ENCODE measurements at regions not wholly inside any gene's neighbourhood (a gene's known extent, or its start where the extent isn't known, plus 50 kb on each side); places are given as distances from the start of the nearest gene placed in this dataset.
"Not testable (repeated sequence)": the region's sequence is repeated elsewhere in the genome, so short reads cannot be mapped to it uniquely, and the experiment has no call there.

- Histone ChIP-seq H3K36me3 (ENCODE audit: control insufficient read depth, insufficient read depth, low read length) (no peaks in the 10 kb centered on the region), H3K4me2 (ENCODE audit: low read depth, low read length) (no peak overlapping the region), H3K4ac (ENCODE audit: low read depth, low read length) (no peak overlapping the region), H3K18ac (ENCODE audit: low read depth, low read length) (no peak overlapping the region), H3K27me3 (ENCODE audit: control insufficient read depth, insufficient read depth, low read length) (no peaks in the 10 kb centered on the region), H2AK5ac (ENCODE audit: low read depth, low read length) (no peak overlapping the region), H4K8ac (ENCODE audit: low read depth in 2 of 2, low read length in 2 of 2) (no peak overlapping the region), H2BK5ac (ENCODE audit: low read depth, low read length, poor library complexity, severe bottlenecking) (no peak overlapping the region), H3K9ac (ENCODE audit: low read depth, low read length) (no peak overlapping the region), H2AK9ac (replicated peaks; ENCODE audit: low read depth, low read length, poor library complexity) (no peak overlapping the region), H4K91ac (ENCODE audit: insufficient read depth, low read depth, low read length) (no peak overlapping the region), H3K4me3 (ENCODE audit: insufficient read depth, low read depth, low read length) (no peak overlapping the region), H4K5ac (ENCODE audit: low read depth, low read length) (no peak overlapping the region), H2BK20ac (ENCODE audit: low read depth, low read length) (no peak overlapping the region), H3K27ac (ENCODE audit: insufficient read depth, low read length) (no peak overlapping the region), H3K4me1 (ENCODE audit: control insufficient read depth, insufficient read depth, low read length) (no peaks in the 10 kb centered on the region), H3K56ac (ENCODE audit: extremely low read depth, insufficient read depth, low read length) (no peak overlapping the region), H4K20me1 (ENCODE audit: insufficient read depth, low read length) (no peaks in the 10 kb centered on the region), H3K14ac (replicated peaks; ENCODE audit: low read depth, low read length) (no peak overlapping the region), H3K23ac (ENCODE audit: low read depth, low read length) (no peak overlapping the region), H3K9me3 (ENCODE audit: control insufficient read depth, insufficient read depth, low read length) (peaks cover 4% of the 10 kb centered on the region), H2BK120ac (ENCODE audit: low read depth, low read length) (no peak overlapping the region), H2AFZ (replicated peaks; ENCODE audit: low read length, poor library complexity) (no peak overlapping the region), H3K79me1 (ENCODE audit: low read depth in 1 of 2, low read length in 2 of 2) (no peaks in the 10 kb centered on the region), H2BK15ac (ENCODE audit: low read depth, low read length) (no peak overlapping the region), H3K9me1 (ENCODE audit: insufficient read depth, low read length) (no peaks in the 10 kb centered on the region)
- no peak for ATAC-seq (ENCODE audit: low read depth)
- intact Hi-C loops (cut with micrococcal nuclease) = no loop called here
- no TSS peak for BruUV-seq (replicated peaks)
- TF ChIP-seq CTCF (conservative IDR thresholded peaks at IDR 0.05; ENCODE audit: low read depth, low read length) = no peak
- POLR2A ChIA-PET (ENCODE audit: unreplicated experiment) = no interaction called here
- dilution Hi-C loops (cut with HindIII; ENCODE audit: low sequenced_read_pairs, unreplicated experiment) = no loop called here
- DNase-seq = no peak
- CTCF ChIA-PET = no interaction called here
- in situ Hi-C loops (cut with MboI; ENCODE audit: low sequenced_read_pairs) = no loop called here
Measured at GRCh38 chr4:62495032-62495431, 1294.9 kb downstream of the ADGRL3 start.

GRCh38 chr4:62491756-62492155, 1291.6 kb downstream of the ADGRL3 start:
- H4K8ac ChIP-seq (ENCODE audit: low read depth in 2 of 2, low read length in 2 of 2); H3K27ac ChIP-seq (ENCODE audit: insufficient read depth, low read length); H3K4ac ChIP-seq (ENCODE audit: low read depth, low read length); BruUV-seq (replicated peaks); H2BK20ac ChIP-seq (ENCODE audit: low read depth, low read length); CTCF ChIA-PET; H2BK120ac ChIP-seq (ENCODE audit: low read depth, low read length); dilution Hi-C loops (cut with HindIII; ENCODE audit: low sequenced_read_pairs, unreplicated experiment); H3K4me2 ChIP-seq (ENCODE audit: low read depth, low read length); DNase-seq; H3K4me1 ChIP-seq (ENCODE audit: control insufficient read depth, insufficient read depth, low read length); H3K4me3 ChIP-seq (ENCODE audit: insufficient read depth, low read depth, low read length); H3K36me3 ChIP-seq (ENCODE audit: control insufficient read depth, insufficient read depth, low read length); H2AFZ ChIP-seq (replicated peaks; ENCODE audit: low read length, poor library complexity); H4K91ac ChIP-seq (ENCODE audit: insufficient read depth, low read depth, low read length); H3K9me3 ChIP-seq (ENCODE audit: control insufficient read depth, insufficient read depth, low read length); H2BK5ac ChIP-seq (ENCODE audit: low read depth, low read length, poor library complexity, severe bottlenecking); POLR2A ChIA-PET (ENCODE audit: unreplicated experiment); H2AK9ac ChIP-seq (replicated peaks; ENCODE audit: low read depth, low read length, poor library complexity); H4K20me1 ChIP-seq (ENCODE audit: insufficient read depth, low read length); ATAC-seq (ENCODE audit: low read depth); H3K9ac ChIP-seq (ENCODE audit: low read depth, low read length); H4K5ac ChIP-seq (ENCODE audit: low read depth, low read length); H3K56ac ChIP-seq (ENCODE audit: extremely low read depth, insufficient read depth, low read length); H3K18ac ChIP-seq (ENCODE audit: low read depth, low read length); H3K14ac ChIP-seq (replicated peaks; ENCODE audit: low read depth, low read length); intact Hi-C loops (cut with micrococcal nuclease); H3K23ac ChIP-seq (ENCODE audit: low read depth, low read length); H3K27me3 ChIP-seq (ENCODE audit: control insufficient read depth, insufficient read depth, low read length); H2AK5ac ChIP-seq (ENCODE audit: low read depth, low read length); in situ Hi-C loops (cut with MboI; ENCODE audit: low sequenced_read_pairs); H2BK15ac ChIP-seq (ENCODE audit: low read depth, low read length); H3K9me1 ChIP-seq (ENCODE audit: insufficient read depth, low read length); H3K79me1 ChIP-seq (ENCODE audit: low read depth in 1 of 2, low read length in 2 of 2): not testable (repeated sequence)
- 92% methylated on average over 4 of the region's 24 CpGs; no CpG with 5 or more reads in 1 of the 2 experiments for WGBS, 2 experiments (ENCODE audit: extremely low coverage in 2 of 2, insufficient read length in 1 of 2)

Measured in IMR-90 (cell line).